ENCODE measurements at regions not wholly inside any gene's neighbourhood (a gene's known extent, or its start where the extent isn't known, plus 50 kb on each side); places are given as distances from the start of the nearest gene placed in this dataset.

DNA sequence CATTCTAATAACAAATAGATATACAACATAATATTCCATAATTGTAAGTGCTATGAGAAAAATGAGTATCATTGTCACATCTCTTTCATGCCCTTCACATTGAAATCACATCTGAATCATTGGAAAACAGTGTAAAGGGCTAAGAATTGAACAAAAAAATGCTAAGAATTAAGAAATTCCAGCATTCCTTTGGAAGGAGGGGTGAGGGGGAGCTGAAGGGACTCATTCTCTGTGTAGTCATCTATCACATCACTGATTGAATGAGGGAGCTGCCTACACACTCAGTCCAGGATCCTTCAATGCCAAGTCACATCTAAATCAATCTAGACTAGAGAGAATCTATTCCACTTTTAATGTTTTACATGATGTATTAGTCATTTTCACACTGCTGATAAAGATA, 286.6 kb downstream of the DTWD2 start:
- TF ChIP-seq, protein P1, sequence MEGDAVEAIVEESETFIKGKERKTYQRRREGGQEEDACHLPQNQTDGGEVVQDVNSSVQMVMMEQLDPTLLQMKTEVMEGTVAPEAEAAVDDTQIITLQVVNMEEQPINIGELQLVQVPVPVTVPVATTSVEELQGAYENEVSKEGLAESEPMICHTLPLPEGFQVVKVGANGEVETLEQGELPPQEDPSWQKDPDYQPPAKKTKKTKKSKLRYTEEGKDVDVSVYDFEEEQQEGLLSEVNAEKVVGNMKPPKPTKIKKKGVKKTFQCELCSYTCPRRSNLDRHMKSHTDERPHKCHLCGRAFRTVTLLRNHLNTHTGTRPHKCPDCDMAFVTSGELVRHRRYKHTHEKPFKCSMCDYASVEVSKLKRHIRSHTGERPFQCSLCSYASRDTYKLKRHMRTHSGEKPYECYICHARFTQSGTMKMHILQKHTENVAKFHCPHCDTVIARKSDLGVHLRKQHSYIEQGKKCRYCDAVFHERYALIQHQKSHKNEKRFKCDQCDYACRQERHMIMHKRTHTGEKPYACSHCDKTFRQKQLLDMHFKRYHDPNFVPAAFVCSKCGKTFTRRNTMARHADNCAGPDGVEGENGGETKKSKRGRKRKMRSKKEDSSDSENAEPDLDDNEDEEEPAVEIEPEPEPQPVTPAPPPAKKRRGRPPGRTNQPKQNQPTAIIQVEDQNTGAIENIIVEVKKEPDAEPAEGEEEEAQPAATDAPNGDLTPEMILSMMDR (IDR thresholded peaks at IDR 0.05; ENCODE audit: low read length): no peak
- TF ChIP-seq EZH2 (optimal IDR thresholded peaks at IDR 0.05; ENCODE audit: low read depth, low read length): no peak
- no peak for TF ChIP-seq EZH2phosphoT487 (IDR thresholded peaks at IDR 0.05; ENCODE audit: low read length)
